NCI-H524 treated with DMSO at 0.1 percent for 48 hours (cell line): ENCODE measurements at regions not wholly inside any gene's neighbourhood (a gene's known extent, or its start where the extent isn't known, plus 50 kb on each side); places are given as distances from the start of the nearest gene placed in this dataset.

Source experiments
- DNase-seq: peaks from one replicate; lab custom pipeline; 2025; lab: John Stamatoyannopoulos, UW

DNA sequence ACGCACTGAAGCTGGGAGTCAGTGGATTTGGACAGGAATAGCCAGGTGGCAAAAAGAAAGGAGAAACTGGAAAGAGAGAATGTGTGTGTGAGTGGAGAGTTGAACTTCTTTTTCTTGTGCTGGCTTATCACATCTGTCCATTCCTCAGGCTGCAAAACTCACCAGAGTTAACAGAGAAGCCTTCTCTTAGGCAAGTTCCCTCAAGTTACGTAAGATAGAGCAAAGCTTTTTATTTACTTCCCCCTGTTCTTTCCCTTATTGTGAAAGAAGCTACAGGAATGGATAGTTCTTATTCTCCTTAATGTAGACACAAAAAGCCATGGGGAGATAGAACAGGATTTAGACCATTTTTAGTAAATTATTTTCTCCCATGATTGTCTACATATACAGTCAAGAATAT is 188.6 kb downstream of the BMP2 start:
- DNase-seq = no peak

DNA sequence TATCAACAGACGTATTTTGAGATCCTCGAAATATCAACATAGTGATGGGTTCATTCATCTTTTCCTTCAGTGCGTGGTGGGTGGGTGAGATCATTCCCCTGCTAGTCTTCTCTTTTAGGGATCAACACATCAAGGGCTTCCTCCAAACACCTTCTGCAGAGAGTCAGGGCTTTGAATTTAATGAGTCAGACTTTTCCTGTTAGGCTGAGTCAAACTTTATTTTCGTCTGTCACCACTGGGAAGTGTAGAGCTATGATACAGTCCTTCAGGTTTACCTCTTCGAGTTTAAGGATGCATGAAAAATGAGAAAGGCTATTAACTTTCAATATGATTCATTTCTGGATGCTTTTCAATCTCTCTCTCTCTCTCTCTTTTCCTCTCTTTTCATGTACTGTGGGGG is 189.1 kb downstream of the BMP2 start:
- no peak for DNase-seq

DNA sequence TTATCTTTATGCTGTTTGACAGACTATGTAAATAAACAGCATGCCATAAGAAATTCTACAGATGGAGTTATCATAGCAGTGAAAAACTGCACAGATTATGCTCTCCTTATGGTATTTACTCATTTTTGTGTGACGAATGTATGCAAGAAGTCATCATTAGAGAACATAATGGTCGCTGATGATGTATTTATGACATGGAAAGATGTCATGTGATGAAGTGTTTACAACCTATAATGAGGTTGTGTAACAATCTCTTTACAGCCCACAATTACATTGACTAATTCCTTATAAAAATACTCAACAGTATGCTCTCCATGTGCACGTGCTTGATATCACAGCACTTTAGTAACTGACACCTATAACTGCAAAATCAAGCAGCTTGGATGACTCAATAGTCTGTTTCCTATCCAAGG is 192.4 kb downstream of the BMP2 start:
- no peak for DNase-seq

DNA sequence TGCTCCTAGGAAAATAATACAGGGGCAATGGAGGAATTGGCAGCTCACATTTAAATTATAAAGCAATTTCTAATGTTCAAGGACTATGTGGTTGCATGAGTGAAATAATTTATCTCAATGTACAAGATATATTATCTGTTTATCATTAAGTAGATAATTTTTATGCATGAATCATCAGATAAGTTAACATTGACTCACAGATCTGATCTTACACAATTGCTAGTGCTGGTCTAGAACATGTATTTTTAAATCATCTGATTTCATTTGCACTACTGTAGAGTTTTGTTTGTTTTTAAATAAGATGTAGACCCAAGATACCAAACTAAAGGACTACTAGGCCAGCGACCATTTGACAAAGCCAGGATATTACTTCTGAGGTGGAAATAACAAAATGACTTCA is 199.2 kb downstream of the BMP2 start:
- DNase-seq = no peak

DNA sequence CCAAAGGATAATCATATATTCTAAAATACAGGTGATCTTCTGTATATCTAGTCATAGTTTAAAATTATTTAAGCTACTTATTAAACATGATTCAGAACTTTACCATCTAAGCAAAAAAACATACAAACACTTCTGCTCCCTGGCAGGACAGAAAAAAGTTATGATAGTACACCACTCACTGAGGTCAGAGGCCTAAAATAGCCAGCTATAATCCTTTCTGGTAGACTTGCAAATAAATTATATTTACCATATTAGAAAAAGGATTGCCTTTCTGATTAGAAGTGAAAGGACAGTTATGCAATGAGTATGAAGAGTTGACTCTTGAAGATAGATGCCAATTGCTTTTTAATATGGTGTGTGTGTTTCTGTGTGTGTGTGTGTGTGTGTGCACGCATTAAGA is 207.4 kb downstream of the BMP2 start:
- DNase-seq = no peak

DNA sequence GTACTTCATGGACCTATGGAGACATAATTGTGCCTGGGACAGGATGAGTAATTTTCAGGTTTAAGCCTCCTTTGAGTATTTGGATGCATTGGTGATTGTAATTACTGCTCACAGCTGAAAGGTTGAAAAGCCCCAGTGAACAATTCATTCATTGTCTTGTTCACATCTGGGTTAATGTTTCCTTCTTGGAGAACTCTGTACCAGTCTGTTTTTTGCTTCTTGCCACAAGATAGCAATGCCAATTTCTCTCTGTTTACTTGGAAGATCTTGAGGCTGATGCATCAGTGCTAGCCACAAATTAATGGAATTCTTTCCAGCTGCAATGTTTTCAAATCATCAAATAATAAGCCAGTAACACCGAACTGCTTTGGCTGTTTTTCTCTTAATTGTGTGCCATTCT is 207.8 kb downstream of the BMP2 start:
- DNase-seq = no peak

DNA sequence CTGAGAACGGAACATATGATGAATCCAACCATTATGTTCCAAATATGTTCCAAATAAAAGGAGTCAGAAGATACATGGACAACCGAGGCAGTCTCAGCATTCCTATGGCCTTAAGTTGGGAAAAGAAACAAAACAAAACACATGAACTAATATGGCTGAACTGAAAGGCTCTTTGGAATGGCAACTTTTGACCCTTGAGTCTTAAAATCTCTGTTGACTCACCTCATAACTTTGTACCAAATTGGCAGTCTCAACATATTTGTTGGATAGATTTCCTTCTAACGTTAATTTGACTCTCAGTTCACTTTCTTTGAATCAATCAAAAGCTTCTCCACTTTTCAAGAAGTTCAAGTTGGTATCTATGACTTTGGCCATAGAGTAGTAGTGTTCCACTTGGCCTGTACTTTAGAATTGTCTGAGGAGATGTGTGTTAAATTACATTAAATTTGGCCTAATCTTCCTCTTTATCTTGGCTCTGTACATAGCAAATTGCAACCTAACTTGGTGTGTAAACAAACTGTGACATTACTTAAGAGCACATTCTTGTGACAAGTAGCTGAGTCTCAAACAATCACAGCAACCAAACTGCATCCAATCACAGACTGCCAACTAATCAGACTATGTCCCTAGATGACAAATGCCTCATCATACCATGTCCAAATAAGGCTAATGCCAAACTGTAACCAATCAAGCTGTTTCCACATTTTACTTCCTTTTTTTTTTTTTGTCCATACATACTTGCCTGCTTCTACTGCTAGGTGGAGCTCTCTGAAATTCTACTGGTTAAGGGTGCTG is 208.8 kb downstream of the BMP2 start:
- no peak for DNase-seq

DNA sequence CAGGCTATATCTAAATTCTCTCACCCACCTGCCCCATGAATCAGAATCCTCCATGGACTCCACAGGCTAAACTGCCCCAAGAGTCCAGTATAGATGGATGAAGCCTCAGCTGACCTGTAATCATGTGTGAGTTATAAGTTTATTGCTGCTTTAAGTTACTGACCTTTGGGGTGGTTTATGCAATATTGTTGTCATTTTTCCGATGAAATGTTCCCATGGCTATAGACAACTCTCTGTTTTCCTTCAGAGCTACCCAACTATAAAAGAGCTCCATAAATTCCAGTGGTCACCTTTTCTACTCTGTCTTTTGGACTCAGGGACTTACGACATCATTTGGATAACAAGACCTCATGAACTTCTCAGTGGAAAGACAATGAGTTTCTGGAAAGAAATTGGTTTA is 212.1 kb downstream of the BMP2 start:
- DNase-seq = no peak

DNA sequence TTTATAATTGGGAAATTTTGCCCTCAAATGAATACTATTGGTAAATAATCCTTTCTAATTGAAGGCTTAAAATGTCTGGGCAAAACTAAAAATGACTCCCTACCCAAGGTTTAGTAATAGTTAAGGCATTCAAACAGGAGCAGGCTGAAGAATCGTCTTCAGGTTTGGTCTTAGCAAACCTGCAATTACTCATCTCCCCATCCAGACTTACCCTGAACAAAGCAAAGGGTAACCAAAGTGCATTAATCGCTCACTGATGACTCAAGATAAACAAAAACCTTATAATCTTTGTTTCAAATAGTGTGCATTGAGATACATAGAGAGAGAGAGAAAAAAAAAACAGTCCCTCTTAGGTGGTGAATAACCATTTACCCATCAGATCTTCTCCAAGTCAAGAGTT is 225.5 kb downstream of the BMP2 start:
- no peak for DNase-seq

- DNase-seq = no peak
Observed at GRCh38 chr20:6993511-6993910, 226.0 kb downstream of the BMP2 start.

GRCh38 chr20:6994452-6994851 is 227.0 kb downstream of the BMP2 start:
- no peak for DNase-seq

DNA sequence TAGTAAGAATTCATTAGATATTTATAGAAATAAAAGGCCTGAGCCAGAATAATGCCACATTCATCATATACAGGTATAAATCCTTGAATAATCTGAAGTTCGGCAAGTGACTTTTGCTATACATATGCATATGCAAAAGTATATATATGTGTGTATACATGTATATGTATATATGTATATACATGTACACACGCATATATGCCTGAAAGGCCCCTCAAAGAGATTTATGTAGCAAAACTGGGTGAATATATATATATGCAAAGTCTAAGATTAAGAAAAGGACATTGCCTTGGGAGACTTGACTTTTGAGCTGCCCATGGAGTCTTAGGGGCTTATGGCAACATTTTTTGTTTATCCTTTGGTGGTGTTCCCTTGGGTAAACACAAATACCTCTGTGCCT is 231.4 kb downstream of the BMP2 start:
- DNase-seq = no peak

DNA sequence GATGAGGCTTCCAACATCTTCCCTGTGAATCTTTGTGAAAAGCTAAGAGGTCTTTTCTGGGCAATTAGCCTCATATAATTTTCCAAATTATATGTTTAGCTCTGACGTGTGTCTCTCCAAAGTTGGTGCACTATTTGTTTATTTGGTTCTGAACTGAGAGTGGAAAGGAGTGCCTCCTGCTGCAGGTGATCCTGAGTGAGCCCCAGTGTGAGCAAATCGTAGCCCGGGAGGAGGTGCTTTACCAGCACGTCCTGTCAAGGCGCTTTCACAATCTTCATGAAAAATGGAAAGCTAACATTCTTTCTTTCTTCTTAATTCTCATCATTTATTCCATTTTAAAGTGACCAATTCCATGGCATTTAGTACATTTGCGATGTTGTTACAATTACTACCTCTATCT is 231.9 kb downstream of the BMP2 start:
- no peak for DNase-seq

GRCh38 chr20:7003598-7003997 is 236.1 kb downstream of the BMP2 start:
- no peak for DNase-seq

- no peak for DNase-seq
Observed at GRCh38 chr20:7004801-7005200, 237.3 kb downstream of the BMP2 start.

DNA sequence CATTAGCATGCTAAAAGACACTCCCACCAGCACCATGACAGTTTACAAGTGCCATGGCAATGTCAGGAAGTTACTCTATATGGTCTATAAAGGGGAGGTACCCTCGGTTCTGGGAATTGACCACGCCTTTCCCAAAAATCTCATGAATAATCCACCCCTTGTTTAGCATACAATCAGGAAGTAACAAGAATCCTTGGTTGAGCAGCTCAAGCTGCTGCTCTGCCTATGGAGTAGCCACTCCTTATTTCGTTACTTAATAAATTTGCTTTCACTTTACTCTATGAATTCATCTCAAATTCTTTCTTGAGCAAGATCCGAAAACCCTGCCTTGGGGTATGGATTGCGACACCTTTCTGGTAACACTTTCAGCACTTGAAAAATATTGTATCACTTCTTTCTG is 243.0 kb downstream of the BMP2 start:
- no peak for DNase-seq

DNA sequence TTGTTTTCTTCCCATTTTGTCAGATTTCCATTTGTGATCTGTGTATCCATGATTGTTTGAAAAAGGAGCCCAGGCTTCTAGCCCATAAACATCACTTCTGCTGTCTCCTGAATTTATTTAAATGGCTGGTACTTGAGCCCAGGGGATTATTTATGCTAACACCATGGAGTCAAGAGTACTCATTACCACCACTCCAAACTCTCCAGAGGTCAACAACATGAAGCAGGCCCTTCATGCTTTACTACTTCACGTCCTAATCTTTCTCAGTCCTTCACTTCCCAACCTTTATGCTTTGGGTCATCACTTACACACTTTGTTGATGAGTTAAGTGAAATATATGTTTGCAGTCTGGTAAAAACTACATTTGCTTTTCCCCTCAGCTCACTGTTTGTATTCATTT is 247.8 kb downstream of the BMP2 start:
- peak; percentile 90 for DNase-seq

DNA sequence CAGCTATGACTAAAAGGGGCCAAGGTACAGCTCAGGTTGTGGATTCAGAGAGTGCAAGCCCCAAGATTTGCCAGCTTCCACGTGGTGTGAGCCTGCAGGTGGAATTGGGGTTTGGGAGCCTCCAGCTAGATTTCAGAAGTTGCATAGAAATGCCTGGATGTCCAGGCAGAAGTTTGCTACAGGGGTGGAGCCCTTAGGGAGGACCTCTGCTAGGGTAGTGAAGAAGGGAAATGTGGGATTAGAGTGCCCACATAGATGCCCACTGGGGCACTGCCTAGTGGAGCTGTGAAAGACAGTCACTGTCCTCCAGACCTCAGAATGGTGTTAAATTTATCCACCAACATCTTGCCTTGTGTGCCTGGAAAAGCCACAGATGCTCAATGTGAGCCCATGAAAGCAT is 255.1 kb downstream of the BMP2 start:
- no peak for DNase-seq

DNA sequence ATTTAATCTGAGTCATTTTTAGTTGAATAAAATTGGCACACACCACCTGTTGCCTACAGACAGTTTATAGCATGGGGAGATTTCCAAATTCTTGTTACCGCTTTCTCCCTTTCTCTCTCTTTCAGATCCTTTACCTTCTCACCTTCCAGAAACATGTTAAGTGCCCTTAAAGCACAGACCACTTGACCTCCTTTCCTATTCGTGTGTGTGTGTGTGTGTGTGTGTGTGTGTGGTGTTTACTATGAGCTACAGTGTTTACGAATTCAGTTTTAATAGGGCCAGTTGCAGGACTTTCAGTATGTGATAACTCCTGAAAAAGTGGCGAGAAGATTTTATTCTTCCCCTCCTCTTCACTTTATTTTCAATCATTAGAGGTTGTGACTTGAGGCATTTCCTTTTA is 258.1 kb downstream of the BMP2 start:
- no peak for DNase-seq

DNA sequence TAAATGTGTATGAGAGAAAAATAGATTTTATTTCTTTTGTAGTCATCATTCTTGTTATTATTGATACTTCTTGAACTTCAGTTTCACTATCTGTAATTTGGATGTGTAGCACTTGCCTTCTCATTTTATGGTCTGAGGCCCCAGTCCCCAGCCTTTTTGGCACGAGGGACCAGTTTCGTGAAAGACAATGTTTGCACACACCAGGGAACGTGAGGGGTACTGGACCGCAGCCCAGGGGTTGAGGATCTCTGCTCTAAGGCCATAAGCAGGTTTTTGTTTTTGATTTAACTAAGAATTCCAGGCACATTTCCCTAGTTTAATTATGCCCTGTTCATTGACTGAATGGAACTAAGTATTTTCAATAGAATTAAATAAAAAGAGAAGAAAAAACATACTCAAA is 261.5 kb downstream of the BMP2 start:
- no peak for DNase-seq

DNA sequence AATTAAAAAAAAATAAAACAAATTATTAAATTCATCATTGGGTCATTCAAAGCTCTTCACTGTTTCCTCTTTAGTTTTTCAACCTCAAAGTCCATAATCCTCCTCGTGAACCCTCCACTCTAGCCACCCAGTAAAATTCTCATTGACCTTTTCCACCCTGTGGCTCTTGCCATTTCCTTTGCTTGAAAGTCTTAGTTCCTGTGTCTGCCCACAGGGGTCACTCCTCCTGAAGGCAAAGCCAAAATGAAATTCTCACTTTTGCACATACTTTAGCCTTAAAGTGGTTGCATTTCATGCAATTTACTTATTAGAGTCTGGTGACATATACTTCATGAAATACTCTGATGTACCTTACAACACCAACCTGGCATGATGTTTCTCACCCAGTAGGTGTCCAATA is 263.7 kb downstream of the BMP2 start:
- no peak for DNase-seq

DNA sequence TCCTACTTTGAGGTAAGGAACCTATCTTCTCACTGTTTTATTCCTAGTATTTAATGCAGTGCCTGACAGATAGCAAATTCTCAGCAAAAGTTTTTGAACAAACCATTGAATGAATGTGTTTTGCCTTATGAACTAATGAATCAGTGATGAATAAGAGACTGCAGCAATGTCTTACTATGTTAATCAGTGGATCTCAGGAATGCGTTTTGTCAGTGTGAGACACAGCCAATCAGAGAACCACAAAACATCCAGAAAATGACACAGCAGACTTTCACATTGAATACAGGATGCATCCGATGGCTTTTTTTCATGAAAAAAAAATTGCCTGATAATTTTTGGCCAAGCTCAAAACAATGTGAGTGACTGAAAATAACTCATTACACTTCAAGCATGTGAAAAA is 270.5 kb downstream of the BMP2 start:
- DNase-seq = no peak

DNA sequence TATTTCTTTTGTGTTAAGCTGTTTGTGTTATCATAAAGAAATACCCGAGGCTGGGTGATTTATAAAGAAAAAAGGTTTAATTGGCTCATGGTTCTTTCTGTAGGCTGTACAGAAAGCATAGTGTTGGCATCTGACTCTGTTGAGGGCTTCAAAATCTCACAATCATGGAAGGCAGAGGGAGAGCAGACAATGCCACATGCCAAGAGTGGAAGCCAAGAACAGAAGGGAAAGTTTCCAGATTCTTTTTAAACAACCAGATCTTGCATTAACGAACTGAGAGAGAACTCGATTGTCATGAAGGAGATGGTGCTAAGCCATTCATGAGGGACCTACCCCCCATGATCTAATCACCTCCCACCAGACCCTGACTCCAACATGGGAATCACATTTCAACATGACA is 290.1 kb downstream of the BMP2 start:
- no peak for DNase-seq

- no peak for DNase-seq
Observed at GRCh38 chr20:7078804-7079203, 311.3 kb downstream of the BMP2 start.

- DNase-seq = no peak
Observed at GRCh38 chr20:7080472-7080871, 313.0 kb downstream of the BMP2 start.
